ENCODE measurements at regions not wholly inside any gene's neighbourhood (a gene's known extent, or its start where the extent isn't known, plus 50 kb on each side); places are given as distances from the start of the nearest gene placed in this dataset.

- Histone ChIP-seq H3K4me3 (ENCODE audit: insufficient read length, low read depth) (no peak overlapping the region), H3K4me1 (ENCODE audit: insufficient read depth, insufficient read length) (no peaks in the 10 kb centered on the region), H3K36me3 (ENCODE audit: insufficient read depth, insufficient read length, low read length) (no peaks in the 10 kb centered on the region), H3K27me3 (ENCODE audit: insufficient read depth, insufficient read length) (no peaks in the 10 kb centered on the region), H3K9me3 (ENCODE audit: insufficient read depth, low read length) (no peaks in the 10 kb centered on the region), H3K9ac (ENCODE audit: insufficient read length, low read depth) (no peak overlapping the region)
- DNase-seq (ENCODE audit: low read depth, low spot score), result no peak
- TF ChIP-seq YY1 (IDR thresholded peaks at IDR 0.05; ENCODE audit: insufficient read depth, insufficient read length) (no peak), SUZ12 (IDR thresholded peaks at IDR 0.05; ENCODE audit: extremely low read depth, insufficient read depth, insufficient read length) (no peak), ZNF274 (IDR thresholded peaks at IDR 0.05; ENCODE audit: low read depth, low read length) (no peak)
These were observed 315.6 kb upstream of the SALL3 start for GRCh38 chr18:78664048-78664447.

GRCh38 chr18:78664848-78665247, 314.8 kb upstream of the SALL3 start:
- H3K9ac ChIP-seq (ENCODE audit: insufficient read length, low read depth), result no peak overlapping the region
- no peaks in the 10 kb centered on the region for H3K9me3 ChIP-seq (ENCODE audit: insufficient read depth, low read length)
- no peaks in the 10 kb centered on the region for H3K36me3 ChIP-seq (ENCODE audit: insufficient read depth, insufficient read length, low read length)
- no peak for TF ChIP-seq SUZ12 (IDR thresholded peaks at IDR 0.05; ENCODE audit: extremely low read depth, insufficient read depth, insufficient read length)
- no peak for TF ChIP-seq YY1 (IDR thresholded peaks at IDR 0.05; ENCODE audit: insufficient read depth, insufficient read length)
- TF ChIP-seq ZNF274 (IDR thresholded peaks at IDR 0.05; ENCODE audit: low read depth, low read length), result no peak
- H3K4me1 ChIP-seq (ENCODE audit: insufficient read depth, insufficient read length), result no peaks in the 10 kb centered on the region
- H3K4me3 ChIP-seq (ENCODE audit: insufficient read length, low read depth), result no peak overlapping the region
- H3K27me3 ChIP-seq (ENCODE audit: insufficient read depth, insufficient read length), result no peaks in the 10 kb centered on the region
- no peak for DNase-seq (ENCODE audit: low read depth, low spot score)

- Histone ChIP-seq H3K9ac (ENCODE audit: insufficient read length, low read depth) (no peak overlapping the region), H3K27me3 (ENCODE audit: insufficient read depth, insufficient read length) (no peaks in the 10 kb centered on the region), H3K4me3 (ENCODE audit: insufficient read length, low read depth) (no peak overlapping the region), H3K4me1 (ENCODE audit: insufficient read depth, insufficient read length) (no peaks in the 10 kb centered on the region), H3K36me3 (ENCODE audit: insufficient read depth, insufficient read length, low read length) (no peaks in the 10 kb centered on the region), H3K9me3 (ENCODE audit: insufficient read depth, low read length) (no peaks in the 10 kb centered on the region)
- TF ChIP-seq ZNF274 (IDR thresholded peaks at IDR 0.05; ENCODE audit: low read depth, low read length), result no peak
- no peak for DNase-seq (ENCODE audit: low read depth, low spot score)
These were observed 314.0 kb upstream of the SALL3 start for GRCh38 chr18:78665644-78666043.

GRCh38 chr18:78666666-78667335, 312.8 kb upstream of the SALL3 start:
- H3K4me3 ChIP-seq (ENCODE audit: insufficient read length, low read depth), result no peak overlapping the region
- no peak for DNase-seq (ENCODE audit: low read depth, low spot score)
- no peaks in the 10 kb centered on the region for H3K9me3 ChIP-seq (ENCODE audit: insufficient read depth, low read length)
- no peak overlapping the region for H3K9ac ChIP-seq (ENCODE audit: insufficient read length, low read depth)
- H3K36me3 ChIP-seq (ENCODE audit: insufficient read depth, insufficient read length, low read length), result no peaks in the 10 kb centered on the region
- TF ChIP-seq YY1 (IDR thresholded peaks at IDR 0.05; ENCODE audit: insufficient read depth, insufficient read length), result no peak
- TF ChIP-seq SUZ12 (IDR thresholded peaks at IDR 0.05; ENCODE audit: extremely low read depth, insufficient read depth, insufficient read length), result no peak
- no peak for TF ChIP-seq ZNF274 (IDR thresholded peaks at IDR 0.05; ENCODE audit: low read depth, low read length)
- H3K27me3 ChIP-seq (ENCODE audit: insufficient read depth, insufficient read length), result no peaks in the 10 kb centered on the region
- H3K4me1 ChIP-seq (ENCODE audit: insufficient read depth, insufficient read length), result no peaks in the 10 kb centered on the region

GRCh38 chr18:78670778-78671391, 308.7 kb upstream of the SALL3 start:
- Histone ChIP-seq H3K36me3 (ENCODE audit: insufficient read depth, insufficient read length, low read length) (no peaks in the 10 kb centered on the region), H3K4me1 (ENCODE audit: insufficient read depth, insufficient read length) (no peaks in the 10 kb centered on the region), H3K4me3 (ENCODE audit: insufficient read length, low read depth) (no peak overlapping the region), H3K9me3 (ENCODE audit: insufficient read depth, low read length) (no peaks in the 10 kb centered on the region), H3K27me3 (ENCODE audit: insufficient read depth, insufficient read length) (no peaks in the 10 kb centered on the region), H3K9ac (ENCODE audit: insufficient read length, low read depth) (no peak overlapping the region)
- TF ChIP-seq ZNF274 (IDR thresholded peaks at IDR 0.05; ENCODE audit: low read depth, low read length), result no peak
- no peak for TF ChIP-seq SUZ12 (IDR thresholded peaks at IDR 0.05; ENCODE audit: extremely low read depth, insufficient read depth, insufficient read length)
- no peak for TF ChIP-seq YY1 (IDR thresholded peaks at IDR 0.05; ENCODE audit: insufficient read depth, insufficient read length)
- no peak for DNase-seq (ENCODE audit: low read depth, low spot score)

- no peaks in the 10 kb centered on the region for H3K4me1 ChIP-seq (ENCODE audit: insufficient read depth, insufficient read length)
- no peak for TF ChIP-seq SUZ12 (IDR thresholded peaks at IDR 0.05; ENCODE audit: extremely low read depth, insufficient read depth, insufficient read length)
- no peak for TF ChIP-seq YY1 (IDR thresholded peaks at IDR 0.05; ENCODE audit: insufficient read depth, insufficient read length)
- no peak for TF ChIP-seq ZNF274 (IDR thresholded peaks at IDR 0.05; ENCODE audit: low read depth, low read length)
- H3K9me3 ChIP-seq (ENCODE audit: insufficient read depth, low read length), result no peaks in the 10 kb centered on the region
- no peak overlapping the region for H3K9ac ChIP-seq (ENCODE audit: insufficient read length, low read depth)
- DNase-seq (ENCODE audit: low read depth, low spot score), result no peak
- H3K4me3 ChIP-seq (ENCODE audit: insufficient read length, low read depth), result no peak overlapping the region
- no peaks in the 10 kb centered on the region for H3K27me3 ChIP-seq (ENCODE audit: insufficient read depth, insufficient read length)
- H3K36me3 ChIP-seq (ENCODE audit: insufficient read depth, insufficient read length, low read length), result no peaks in the 10 kb centered on the region
These were observed 308.1 kb upstream of the SALL3 start for GRCh38 chr18:78671551-78671950.

GRCh38 chr18:78672862-78673446, 306.7 kb upstream of the SALL3 start:
- no peaks in the 10 kb centered on the region for H3K9me3 ChIP-seq (ENCODE audit: insufficient read depth, low read length)
- no peaks in the 10 kb centered on the region for H3K27me3 ChIP-seq (ENCODE audit: insufficient read depth, insufficient read length)
- H3K4me1 ChIP-seq (ENCODE audit: insufficient read depth, insufficient read length), result no peaks in the 10 kb centered on the region
- no peak overlapping the region for H3K4me3 ChIP-seq (ENCODE audit: insufficient read length, low read depth)
- no peak for DNase-seq (ENCODE audit: low read depth, low spot score)
- TF ChIP-seq YY1 (IDR thresholded peaks at IDR 0.05; ENCODE audit: insufficient read depth, insufficient read length), result no peak
- TF ChIP-seq SUZ12 (IDR thresholded peaks at IDR 0.05; ENCODE audit: extremely low read depth, insufficient read depth, insufficient read length), result no peak
- TF ChIP-seq ZNF274 (IDR thresholded peaks at IDR 0.05; ENCODE audit: low read depth, low read length), result no peak
- no peaks in the 10 kb centered on the region for H3K36me3 ChIP-seq (ENCODE audit: insufficient read depth, insufficient read length, low read length)
- no peak overlapping the region for H3K9ac ChIP-seq (ENCODE audit: insufficient read length, low read depth)
